Neural crest cell (in vitro differentiated cells): ENCODE measurements at regions not wholly inside any gene's neighbourhood (a gene's known extent, or its start where the extent isn't known, plus 50 kb on each side); places are given as distances from the start of the nearest gene placed in this dataset.
A peak's percentile ranks its signal among the peaks of the same experiment; 100 is the strongest.

Experiments used
- DNase-seq: peaks from one replicate; pipeline ENCODE4 v3.0.0; 2021; ENCODE audit warnings: low read depth, mixed read lengths, low spot score
- H3K27ac Mint-ChIP-seq: one replicate; pipeline ENCODE4 v1.8.0; 2021; ENCODE audit warnings: mild to moderate bottlenecking, mixed read lengths; ENCODE audit not compliant: unreplicated experiment
- H3K27me3 Mint-ChIP-seq: 2 replicates; pipeline ENCODE4 v1.8.0; 2021; ENCODE audit warnings: low read depth, mild to moderate bottlenecking, mixed read lengths
- H3K36me3 Mint-ChIP-seq: 2 replicates; pipeline ENCODE4 v1.8.0; 2021; ENCODE audit warnings: low read depth, mild to moderate bottlenecking, mixed read lengths
- H3K4me1 Mint-ChIP-seq: 2 replicates; pipeline ENCODE4 v1.8.0; 2021; ENCODE audit warnings: mixed read lengths
- H3K4me3 Mint-ChIP-seq: one replicate; pipeline ENCODE4 v1.8.0; 2021; ENCODE audit warnings: mild to moderate bottlenecking, mixed read lengths
- H3K9me3 Mint-ChIP-seq: 2 replicates; pipeline ENCODE4 v1.8.0; 2021; ENCODE audit warnings: mixed read lengths
- TF ChIP-seq, protein P1 (sequence below): fragments of 200-600 bp; sonication (generic); conservative IDR thresholded peaks from 2 replicates; pipeline ENCODE4 v1.5.0; 2021; ENCODE audit warnings: antibody characterized with exemption, mild to moderate bottlenecking

- no peak overlapping the region for H3K4me3 Mint-ChIP-seq
- no peak overlapping the region for H3K27ac Mint-ChIP-seq
- peaks cover 4% of the 10 kb centered on the region for H3K36me3 Mint-ChIP-seq
- peaks cover 3% of the 10 kb centered on the region for H3K27me3 Mint-ChIP-seq
- TF ChIP-seq, protein P1, sequence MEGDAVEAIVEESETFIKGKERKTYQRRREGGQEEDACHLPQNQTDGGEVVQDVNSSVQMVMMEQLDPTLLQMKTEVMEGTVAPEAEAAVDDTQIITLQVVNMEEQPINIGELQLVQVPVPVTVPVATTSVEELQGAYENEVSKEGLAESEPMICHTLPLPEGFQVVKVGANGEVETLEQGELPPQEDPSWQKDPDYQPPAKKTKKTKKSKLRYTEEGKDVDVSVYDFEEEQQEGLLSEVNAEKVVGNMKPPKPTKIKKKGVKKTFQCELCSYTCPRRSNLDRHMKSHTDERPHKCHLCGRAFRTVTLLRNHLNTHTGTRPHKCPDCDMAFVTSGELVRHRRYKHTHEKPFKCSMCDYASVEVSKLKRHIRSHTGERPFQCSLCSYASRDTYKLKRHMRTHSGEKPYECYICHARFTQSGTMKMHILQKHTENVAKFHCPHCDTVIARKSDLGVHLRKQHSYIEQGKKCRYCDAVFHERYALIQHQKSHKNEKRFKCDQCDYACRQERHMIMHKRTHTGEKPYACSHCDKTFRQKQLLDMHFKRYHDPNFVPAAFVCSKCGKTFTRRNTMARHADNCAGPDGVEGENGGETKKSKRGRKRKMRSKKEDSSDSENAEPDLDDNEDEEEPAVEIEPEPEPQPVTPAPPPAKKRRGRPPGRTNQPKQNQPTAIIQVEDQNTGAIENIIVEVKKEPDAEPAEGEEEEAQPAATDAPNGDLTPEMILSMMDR = no peak
- DNase-seq = no peak
- no peaks in the 10 kb centered on the region for H3K4me1 Mint-ChIP-seq
- H3K9me3 Mint-ChIP-seq = peaks cover 5% of the 10 kb centered on the region
These were observed 88.6 kb upstream of the SPACA1 start for GRCh38 chr6:87959083-87959482.

DNA sequence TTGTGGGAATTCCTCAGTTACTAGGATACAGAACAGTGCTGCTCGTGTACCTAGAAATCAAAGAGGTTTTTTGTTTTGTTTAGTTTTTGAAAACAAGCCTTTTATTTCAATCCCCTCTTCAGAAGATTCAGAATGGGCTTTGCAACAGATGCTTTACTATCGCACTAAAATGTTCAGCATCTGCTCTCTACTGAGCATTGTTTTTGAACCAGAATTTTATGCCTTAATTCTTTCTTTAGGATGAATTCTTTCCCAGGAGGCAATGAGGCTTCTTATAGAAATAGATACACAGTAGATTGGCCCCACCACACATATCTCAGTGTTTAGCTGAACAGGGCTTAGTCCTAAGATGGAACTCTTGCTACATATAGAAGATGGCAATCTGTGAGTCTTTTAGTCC lies 95.9 kb upstream of the SPACA1 start:
- Mint-ChIP-seq H3K36me3 (no peaks in the 10 kb centered on the region), H3K4me3 (no peak overlapping the region), H3K27ac (no peak overlapping the region), H3K9me3 (no peaks in the 10 kb centered on the region), H3K4me1 (peaks cover 4% of the 10 kb centered on the region), H3K27me3 (no peaks in the 10 kb centered on the region)
- DNase-seq = no peak
- TF ChIP-seq, protein P1 = no peak

DNA sequence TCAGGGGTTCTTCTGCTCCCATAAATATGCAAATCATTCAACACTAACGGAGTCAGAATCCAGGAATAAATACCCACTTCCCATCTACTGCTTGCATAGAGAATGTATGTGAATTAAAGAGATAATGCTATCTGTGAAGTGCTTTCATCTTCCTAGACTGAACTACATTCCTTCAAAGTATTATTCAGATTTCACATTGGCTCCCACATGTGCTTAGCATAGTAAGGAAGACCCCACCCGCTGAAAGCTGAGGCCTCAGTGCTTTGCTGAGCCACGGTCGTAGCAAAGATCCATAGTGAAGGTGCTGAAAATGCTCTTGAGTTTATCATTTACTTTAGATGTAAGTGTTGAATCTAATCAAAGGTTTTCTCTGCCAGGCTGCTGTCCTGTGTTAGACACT lies 97.0 kb upstream of the SPACA1 start:
- Mint-ChIP-seq H3K27ac (peak overlapping the region; percentile 19), H3K36me3 (no peaks in the 10 kb centered on the region), H3K4me1 (peaks cover 4% of the 10 kb centered on the region), H3K9me3 (no peaks in the 10 kb centered on the region), H3K27me3 (no peaks in the 10 kb centered on the region), H3K4me3 (no peak overlapping the region)
- DNase-seq = no peak
- TF ChIP-seq, protein P1 = no peak

GRCh38 chr6:87949194-87949593 lies 98.4 kb upstream of the SPACA1 start:
- TF ChIP-seq, protein P1 = no peak
- DNase-seq = no peak
- H3K9me3 Mint-ChIP-seq = no peaks in the 10 kb centered on the region
- H3K4me3 Mint-ChIP-seq = no peak overlapping the region
- H3K4me1 Mint-ChIP-seq = peaks cover 4% of the 10 kb centered on the region
- H3K27ac Mint-ChIP-seq = no peak overlapping the region
- no peaks in the 10 kb centered on the region for H3K27me3 Mint-ChIP-seq
- no peaks in the 10 kb centered on the region for H3K36me3 Mint-ChIP-seq

GRCh38 chr6:87946669-87947068 lies 101.0 kb upstream of the SPACA1 start:
- Mint-ChIP-seq H3K36me3 (no peaks in the 10 kb centered on the region), H3K9me3 (no peaks in the 10 kb centered on the region), H3K27me3 (no peaks in the 10 kb centered on the region), H3K4me1 (peaks cover 8% of the 10 kb centered on the region), H3K4me3 (no peak overlapping the region), H3K27ac (no peak overlapping the region)
- TF ChIP-seq, protein P1 = no peak
- no peak for DNase-seq

DNA sequence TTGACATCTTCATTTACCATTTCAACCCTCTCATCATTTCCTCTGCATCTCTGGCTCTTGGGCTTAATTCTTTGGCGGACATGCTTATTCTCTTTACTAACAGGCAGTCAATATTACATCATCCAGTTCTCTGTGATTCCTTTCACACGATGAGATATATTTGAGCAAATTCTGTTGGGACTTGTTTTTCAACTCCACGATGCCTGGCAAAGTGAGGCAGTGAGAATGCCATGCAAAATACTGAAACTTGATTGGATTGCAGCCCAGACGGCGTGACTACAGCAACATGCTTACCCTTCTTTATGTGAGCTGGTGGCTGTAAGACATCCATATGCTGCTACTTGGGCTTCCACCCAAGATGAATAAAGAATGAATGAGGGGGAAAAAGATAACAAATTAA lies 101.7 kb upstream of the SPACA1 start:
- no peak overlapping the region for H3K4me3 Mint-ChIP-seq
- H3K36me3 Mint-ChIP-seq = no peaks in the 10 kb centered on the region

More for the DNA sequence above, 101.7 kb upstream of the SPACA1 start:
- peaks cover 7% of the 10 kb centered on the region for H3K4me1 Mint-ChIP-seq
- TF ChIP-seq, protein P1 = no peak
- DNase-seq = no peak
- H3K9me3 Mint-ChIP-seq = no peaks in the 10 kb centered on the region
- no peak overlapping the region for H3K27ac Mint-ChIP-seq
- H3K27me3 Mint-ChIP-seq = no peaks in the 10 kb centered on the region
